ENCODE measurements at regions not wholly inside any gene's neighbourhood (a gene's known extent, or its start where the extent isn't known, plus 50 kb on each side); places are given as distances from the start of the nearest gene placed in this dataset.

GRCh38 chr18:61736133-61736532 lies 156.7 kb downstream of the RNF152 start:
- TF ChIP-seq CTCF (IDR thresholded peaks at IDR 0.05; ENCODE audit: extremely low read depth in 1 of 2, insufficient read depth in 1 of 2, low read depth in 1 of 2, low read length in 2 of 2), result no peak
- TF ChIP-seq POLR2A (IDR thresholded peaks at IDR 0.05; ENCODE audit: low read depth, low read length), result no peak

Measured in endothelial cell of umbilical vein (primary cell).